ENCODE measurements at regions not wholly inside any gene's neighbourhood (a gene's known extent, or its start where the extent isn't known, plus 50 kb on each side); places are given as distances from the start of the nearest gene placed in this dataset.
A peak's percentile ranks its signal among the peaks of the same experiment; 100 is the strongest.

DNA sequence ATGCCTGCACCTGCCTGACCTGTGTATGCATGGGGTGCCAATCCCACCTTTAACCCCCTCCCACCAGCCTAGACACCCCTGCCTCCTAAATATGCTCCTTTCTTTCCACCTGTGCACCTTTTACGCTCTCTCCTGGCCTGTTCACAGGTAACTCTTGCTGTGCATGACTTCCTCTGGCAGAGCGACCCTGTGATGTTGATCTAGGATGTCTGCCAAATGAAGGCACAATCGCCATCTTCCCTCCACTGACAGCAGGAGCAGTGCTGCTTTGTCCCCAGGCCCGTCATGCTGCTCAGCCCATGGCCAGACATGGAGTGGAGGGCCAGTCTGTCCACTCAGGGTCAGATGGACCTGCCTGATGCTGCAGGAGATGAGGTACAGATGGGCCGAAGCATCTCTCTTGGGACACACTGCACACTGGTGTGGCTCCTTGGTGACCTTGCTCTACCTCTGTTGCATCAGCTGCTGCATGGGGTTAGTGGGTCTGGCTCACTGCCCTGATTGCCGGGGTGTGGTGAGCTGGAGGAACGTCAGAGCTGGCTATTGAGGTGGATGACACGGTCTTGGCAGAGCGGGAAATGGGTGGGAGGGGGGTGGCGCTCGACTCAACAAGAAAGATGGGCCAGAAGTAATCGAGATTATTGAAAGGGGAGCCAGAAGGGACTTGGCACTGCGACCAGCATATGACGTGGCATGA is 101.7 kb upstream of the PITX1 start:
- DNase-seq, result no peak

GRCh38 chr5:135134691-135135381 is 100.8 kb upstream of the PITX1 start:
- no peak for DNase-seq

GRCh38 chr5:135133698-135134515 is 99.9 kb upstream of the PITX1 start:
- no peak for DNase-seq

DNA sequence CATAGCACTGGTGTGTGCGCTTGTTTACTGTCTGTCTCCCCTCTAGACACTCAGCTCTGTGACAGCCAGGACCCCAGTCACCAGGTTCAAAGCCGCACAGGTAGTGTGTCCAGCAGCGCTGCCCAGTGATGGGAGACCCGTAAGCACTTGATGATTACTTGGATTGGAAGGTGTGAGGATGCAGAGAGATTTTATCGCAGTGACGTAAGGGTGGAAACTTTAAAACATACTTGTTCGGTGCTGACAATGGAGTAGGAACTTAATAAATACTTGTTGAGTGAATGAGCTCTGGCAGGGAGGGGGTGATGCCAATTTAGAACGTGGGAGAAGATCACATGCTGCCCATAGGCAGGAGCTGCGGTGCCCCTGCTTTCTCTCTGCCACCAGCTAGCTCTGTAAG is 99.2 kb upstream of the PITX1 start:
- DNase-seq, result no peak

- no peak for DNase-seq
Measured at GRCh38 chr5:135131801-135132680, 98.0 kb upstream of the PITX1 start.

DNA sequence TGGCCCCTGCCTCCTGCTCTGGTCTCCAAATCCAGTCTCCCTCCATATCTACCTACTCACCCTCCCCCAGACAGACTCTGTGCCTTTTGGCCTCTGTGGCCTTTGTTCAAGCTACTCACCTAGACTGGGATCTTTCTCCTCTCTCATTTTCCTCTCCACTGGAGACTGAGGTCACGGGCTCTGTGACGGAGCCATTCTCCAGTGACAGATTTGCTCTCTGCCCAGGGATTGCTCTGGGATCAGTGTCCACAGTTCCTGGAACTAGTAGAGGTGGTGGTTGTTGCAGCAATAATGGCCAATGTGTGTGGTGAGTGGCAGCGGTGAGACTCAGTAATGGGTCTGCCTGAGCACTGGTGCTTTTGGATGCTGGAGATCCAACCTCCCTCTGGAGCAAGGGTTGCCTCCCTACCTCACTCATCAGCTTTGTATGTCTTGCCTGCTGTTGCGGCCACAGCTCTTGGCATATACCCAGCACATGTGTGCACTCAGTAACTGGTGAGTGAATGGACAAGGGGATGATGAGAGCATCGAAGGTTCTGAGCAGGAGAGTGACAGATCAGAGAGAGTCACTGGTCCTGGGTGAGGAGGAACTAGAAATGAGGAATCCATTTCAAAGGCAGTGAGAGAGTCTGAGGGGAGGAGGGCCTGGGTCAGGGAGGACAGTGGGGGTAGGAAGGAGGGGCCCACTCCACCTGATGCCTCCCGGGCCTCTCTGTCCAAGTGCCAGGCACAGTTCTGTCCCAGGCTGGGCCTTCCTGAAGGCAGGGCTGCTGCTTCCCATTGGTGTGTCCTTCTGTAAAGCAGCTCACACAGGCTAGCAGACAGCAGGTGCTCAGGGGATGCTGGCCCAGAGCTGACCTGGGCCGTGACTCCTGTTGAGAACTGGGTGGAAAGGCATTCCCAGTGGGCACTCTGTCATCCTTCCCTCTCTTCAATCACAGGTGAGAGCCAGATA is 96.5 kb upstream of the PITX1 start:
- no peak for DNase-seq

DNA sequence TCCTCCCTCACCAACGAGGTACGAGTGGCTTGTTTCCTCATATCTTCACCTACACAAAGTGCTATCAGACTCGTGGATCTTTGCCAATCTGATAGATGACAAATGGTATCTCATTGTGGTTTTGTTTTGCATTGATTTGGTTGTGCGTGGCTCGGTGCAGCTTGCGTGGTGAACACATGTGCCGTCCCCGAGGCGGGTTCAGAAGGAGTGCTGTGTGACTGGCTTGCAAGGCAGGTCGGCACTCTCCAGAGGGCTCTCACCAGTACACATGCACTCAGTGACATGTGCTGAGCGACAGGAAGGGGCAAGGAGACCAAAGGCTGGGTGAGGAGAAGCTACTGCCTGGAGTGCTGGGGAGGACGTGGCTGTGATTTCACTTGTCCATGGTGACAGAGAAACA is 95.3 kb upstream of the PITX1 start:
- no peak for DNase-seq

DNA sequence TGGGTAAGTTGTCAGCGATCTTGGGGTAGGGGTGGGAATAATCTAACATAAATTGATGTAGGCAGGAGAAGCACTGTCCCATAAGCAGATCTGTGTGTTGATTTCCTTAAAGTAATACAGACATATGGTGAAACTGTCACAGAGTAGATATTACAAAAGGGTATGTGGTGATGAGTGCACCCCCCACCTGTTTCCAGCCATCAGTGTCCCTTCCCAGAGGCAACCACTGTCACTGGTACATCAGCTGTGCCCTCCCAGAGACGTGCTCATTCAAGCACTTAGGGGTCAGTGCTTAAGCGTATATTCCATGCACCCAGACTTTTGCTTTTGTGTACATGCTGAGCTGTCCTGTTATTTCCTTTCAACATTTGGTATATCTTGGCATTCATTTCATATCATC is 94.3 kb upstream of the PITX1 start:
- DNase-seq, result no peak

DNA sequence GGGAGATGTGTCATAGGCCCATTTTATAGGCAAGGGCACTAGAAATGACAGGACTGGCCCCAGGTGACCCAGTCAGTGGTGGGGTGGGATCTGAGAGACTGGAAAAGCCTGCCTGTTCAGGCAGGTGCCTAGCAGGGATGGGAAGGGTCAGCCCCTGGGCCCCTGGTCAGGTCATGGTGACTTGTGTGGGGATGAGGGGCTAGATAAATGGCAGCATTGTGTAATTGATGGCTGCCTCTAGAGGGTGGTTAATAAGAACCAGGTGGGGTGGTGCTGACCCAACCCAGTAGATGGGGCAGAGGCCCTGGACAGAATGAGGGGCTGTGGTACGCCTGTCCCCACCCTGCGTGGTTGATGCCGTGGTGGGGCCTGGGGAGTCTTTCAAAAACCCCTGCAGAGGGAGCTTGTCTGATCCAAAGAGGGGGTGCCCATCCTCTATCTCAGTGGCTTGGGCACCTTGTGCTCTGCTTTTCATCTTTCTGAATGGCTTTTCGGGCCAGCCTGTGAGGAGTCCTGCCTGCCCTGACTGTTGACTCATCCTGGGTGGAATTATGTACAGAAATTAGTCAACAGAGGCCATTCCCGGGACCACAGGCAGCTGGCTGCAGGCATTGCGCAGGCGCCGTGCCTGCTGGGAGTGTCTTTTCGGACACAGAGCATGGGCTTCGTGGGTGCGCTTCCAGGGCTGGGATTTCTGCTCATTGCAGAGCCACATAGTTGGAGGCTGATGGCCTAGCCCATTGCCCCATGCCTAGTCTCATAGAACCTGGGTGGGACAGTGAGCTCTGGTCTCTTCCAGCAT is 93.6 kb upstream of the PITX1 start:
- DNase-seq, result peak; percentile 73

GRCh38 chr5:135126688-135127438 is 92.8 kb upstream of the PITX1 start:
- no peak for DNase-seq

DNA sequence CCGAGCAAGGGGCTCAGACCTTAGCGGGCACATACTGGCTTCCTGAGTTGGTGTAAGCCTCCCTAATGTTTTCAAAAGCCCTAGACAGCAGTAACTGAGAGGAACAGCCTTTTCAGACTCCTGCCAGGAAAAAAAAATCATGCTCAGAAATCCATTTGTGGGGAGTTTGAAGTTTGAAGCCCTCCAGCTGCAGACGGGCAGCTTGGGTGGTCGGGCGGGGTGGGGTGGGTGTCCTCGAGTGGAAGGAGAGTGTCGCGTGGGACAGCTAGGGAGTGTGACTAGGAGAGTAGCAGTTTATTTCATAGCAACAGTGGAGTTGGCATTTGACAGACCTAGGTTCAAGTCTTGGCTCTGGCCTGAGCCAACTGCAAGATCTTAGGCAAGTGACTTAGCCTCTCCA is 90.7 kb upstream of the PITX1 start:
- DNase-seq, result no peak

DNA sequence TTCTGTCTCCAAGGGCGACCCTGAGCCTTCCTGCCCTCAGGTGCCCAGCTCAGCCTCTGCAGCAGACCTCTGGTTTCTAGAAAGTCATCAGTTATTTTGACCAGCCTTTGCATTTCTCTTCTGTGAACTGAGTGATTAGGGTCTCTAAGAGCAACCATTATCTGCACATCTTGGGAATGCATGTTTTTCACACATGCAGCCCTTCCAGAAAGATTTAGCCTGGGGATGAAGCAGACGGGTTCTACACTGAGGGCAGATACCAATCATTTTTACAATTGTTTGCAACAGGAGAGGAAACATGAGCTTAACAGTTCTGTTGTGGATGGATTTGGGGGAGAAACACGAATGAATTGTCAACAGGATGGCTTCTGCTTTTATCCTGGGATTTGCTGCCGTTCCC is 90.1 kb upstream of the PITX1 start:
- no peak for DNase-seq

GRCh38 chr5:135122797-135123196 is 88.8 kb upstream of the PITX1 start:
- no peak for DNase-seq

DNA sequence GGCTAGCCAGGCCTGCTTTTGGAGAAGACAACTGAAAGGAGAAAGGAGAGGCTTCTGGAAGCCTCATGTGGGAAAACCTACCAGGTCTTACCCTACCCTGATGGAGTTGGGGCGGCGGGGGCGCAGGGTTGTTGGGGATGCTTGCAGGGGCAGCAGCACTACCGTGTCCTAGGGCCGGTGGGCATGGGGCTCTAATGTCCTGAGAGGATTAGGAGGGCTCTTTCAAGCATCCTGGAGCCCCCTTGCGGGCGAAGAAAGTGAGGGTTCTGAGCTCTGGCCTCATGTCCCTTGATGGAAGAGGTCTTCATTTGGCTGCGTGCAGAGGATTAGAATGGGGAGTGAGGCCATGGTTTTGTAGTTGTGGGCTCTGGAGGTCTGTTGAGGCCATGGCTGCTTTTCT is 86.9 kb upstream of the PITX1 start:
- DNase-seq, result no peak

DNA sequence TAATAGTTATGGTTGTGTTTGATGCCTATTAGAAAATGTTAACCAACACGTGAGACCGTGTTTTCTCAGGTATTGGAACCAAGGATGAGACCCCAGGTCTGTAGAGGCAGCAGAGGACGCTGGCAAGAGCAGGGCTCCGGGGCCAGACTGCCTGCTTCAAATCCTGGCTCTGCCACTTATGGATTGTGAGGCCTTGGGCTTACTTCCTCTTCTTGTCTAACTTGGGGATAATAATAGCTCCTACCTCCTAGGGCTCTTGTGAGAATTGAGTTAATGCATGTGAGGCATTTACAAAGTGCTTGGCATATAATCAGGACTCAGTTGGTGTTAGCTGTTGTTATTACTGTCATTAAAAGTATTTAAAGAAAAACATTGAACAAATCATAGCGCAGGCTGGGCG is 85.5 kb upstream of the PITX1 start:
- DNase-seq, result no peak

- no peak for DNase-seq
Measured at GRCh38 chr5:135117590-135117989, 83.6 kb upstream of the PITX1 start.

DNA sequence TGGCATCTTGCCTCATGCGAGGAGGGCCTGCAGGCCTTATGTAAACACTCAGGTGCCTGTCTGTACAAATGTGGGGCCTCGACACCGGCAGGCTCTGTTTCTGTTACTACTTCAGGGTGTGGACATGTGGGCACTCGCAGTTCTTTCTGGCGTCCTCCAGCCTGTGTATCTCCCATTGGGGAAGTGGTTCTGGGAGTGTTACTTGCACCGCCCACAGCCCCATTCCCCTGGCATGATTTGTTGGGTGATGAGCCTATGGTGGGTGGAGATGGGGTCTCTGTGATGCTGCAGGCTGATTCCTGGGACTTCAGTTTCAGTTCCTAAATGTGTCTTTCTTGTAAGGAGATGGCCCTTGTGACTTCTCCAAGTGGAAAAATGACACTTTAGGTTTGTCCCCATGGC is 82.1 kb upstream of the PITX1 start:
- no peak for DNase-seq

DNA sequence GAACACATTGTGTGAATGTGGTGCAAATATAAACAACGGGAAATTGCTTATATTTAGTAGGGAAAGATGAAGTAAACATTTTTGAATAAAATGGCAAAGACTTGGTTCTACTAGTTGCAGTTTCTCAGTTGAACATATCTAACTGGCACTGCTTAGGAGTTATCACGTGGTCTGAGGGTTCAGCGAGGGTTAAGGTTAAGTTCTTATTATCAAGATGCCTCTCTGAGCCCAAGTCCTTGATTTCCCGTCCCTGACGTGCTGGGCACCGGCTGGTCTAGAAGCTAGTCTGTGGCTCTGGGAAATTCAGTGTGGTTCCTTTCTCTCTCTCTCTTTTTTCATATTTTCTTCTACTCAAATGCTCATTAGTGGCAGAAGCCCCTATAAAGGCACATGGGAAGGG is 81.6 kb upstream of the PITX1 start:
- no peak for DNase-seq

DNA sequence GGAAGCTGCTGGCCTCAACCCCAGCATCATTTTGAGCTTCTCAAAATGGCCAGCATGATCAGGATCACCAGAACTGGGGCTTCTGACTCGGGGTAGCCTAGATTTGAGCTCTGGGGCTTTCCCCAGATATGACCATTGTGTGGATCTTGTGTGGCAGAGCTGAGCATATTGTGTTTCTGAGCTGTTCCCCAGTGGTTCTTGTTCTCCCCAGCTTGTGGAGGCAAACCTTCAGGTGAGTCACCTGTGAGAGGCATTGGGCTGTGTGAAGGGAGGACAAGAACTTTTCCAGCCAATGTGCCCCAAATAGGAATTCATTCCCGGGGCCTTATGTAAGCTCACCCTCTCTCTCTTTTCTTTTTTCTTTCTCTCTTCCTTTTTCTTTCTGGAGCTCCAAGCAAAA is 80.7 kb upstream of the PITX1 start:
- no peak for DNase-seq
